ENCODE measurements at regions not wholly inside any gene's neighbourhood (a gene's known extent, or its start where the extent isn't known, plus 50 kb on each side); places are given as distances from the start of the nearest gene placed in this dataset.

- TF ChIP-seq POLR2AphosphoS5 (IDR thresholded peaks at IDR 0.05), result no peak
- TF ChIP-seq CTCF (IDR thresholded peaks at IDR 0.05), result no peak
- TF ChIP-seq POLR2A (IDR thresholded peaks at IDR 0.05), result no peak
These were observed 733.0 kb downstream of the TUSC7 start for GRCh38 chr3:117442566-117442965.

Measured in transverse colon (tissue), 4 donors.